Stimulated activated CD4-positive, alpha-beta T cell treated with anti-CD3 and anti-CD28 coated beads, Interleukin-1b, Interleukin-23, amount 100 ng/mL, for 24 hours (primary cell): ENCODE measurements at regions not wholly inside any gene's neighbourhood (a gene's known extent, or its start where the extent isn't known, plus 50 kb on each side); places are given as distances from the start of the nearest gene placed in this dataset.
"Not testable (repeated sequence)": the region's sequence is repeated elsewhere in the genome, so short reads cannot be mapped to it uniquely, and the experiment has no call there.

Experiments used
- DNase-seq, 4 experiments: peaks; one replicate each; pipeline ENCODE4 v3.0.0-alpha.2; 2020; ENCODE audit warnings: low read depth in 4 of 4, low spot score in 1 of 4

GRCh38 chr5:116772806-116773205 is 198.2 kb upstream of the SEMA6A start:
- DNase-seq = no peak

DNA sequence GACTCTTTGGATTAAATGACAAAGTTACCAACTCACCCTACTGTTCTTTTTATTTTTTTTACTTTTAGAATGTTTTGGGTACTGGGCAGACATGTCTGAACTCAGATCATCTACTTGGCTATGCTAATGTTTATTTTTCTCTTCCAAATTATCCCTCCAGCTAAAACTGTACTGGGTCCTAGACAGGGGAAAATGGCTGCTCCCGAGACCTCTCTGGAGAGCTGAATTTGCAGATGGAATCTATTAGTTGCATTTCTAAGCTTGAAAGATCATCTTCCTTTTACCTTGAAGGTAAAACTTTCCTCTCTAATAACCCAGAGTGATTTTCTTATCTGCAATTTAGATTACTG is 197.5 kb upstream of the SEMA6A start:
- no peak for DNase-seq

- no peak for DNase-seq
Measured at GRCh38 chr5:116771466-116772151, 197.0 kb upstream of the SEMA6A start.

- not testable (repeated sequence) for DNase-seq
Measured at GRCh38 chr5:116769953-116770352, 195.3 kb upstream of the SEMA6A start.

- no peak for DNase-seq
Measured at GRCh38 chr5:116769470-116769869, 194.8 kb upstream of the SEMA6A start.

GRCh38 chr5:116766470-116766947 is 191.9 kb upstream of the SEMA6A start:
- no peak for DNase-seq

DNA sequence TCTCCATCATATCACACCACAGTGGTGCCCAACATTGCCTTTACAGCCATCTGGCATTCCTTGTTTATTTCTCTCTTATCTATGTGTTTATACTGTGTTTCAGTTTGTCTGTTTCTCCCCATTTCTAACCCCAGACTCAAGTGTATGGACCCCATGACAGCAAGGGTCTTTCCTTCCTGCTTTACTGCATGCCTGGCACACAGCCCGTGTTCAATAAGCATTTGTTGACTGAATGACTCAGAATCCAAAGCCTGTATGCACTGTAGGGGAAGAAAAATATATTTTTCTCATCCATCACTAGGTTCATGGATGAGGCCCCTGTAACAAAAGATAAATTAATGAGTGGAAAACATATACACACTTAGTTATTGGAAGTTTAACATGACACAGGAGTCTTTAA is 190.8 kb upstream of the SEMA6A start:
- no peak for DNase-seq

GRCh38 chr5:116764941-116765340 is 190.3 kb upstream of the SEMA6A start:
- DNase-seq = no peak

DNA sequence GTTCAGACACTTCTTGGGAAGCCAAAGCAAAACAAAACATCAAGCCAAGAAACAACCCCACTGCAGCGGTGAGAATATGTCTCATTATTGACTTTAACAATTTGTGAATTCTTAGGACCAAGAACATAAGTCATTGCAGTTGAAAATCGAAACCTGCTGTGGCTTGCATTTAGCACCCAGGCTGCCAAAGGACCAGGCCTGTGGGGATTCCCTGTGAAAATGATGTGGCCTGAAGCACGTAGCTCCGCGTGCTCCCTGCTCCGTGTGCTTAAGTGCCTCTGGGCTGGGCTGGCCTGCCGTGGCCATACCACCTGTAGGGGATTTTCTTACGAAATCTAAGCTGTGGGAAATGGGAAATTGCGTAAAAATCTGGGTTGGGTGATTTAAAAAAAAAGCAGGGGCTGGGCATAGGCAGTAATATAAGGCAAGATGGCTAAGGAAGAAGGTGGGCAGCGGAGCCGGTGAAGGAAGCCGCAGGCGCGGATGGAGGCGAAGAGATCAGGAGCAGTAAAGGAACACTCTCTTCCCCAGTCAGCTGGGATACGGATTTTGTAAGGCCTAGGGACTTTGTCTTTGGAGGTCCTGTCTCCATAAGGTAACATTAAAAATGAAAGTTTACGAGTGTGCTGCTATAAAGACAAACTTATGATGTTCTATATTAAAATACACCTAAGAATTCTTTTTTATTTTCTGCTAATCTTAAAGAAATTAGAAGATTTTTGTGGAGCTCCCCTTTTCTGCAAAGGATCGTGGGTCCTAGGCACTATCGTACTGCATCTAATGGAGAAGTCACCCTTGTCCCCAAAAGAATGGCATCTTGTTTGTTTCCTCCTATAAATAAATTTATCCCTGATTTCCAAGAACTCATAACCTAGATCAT is 189.6 kb upstream of the SEMA6A start:
- no peak for DNase-seq

GRCh38 chr5:116759860-116760640 is 185.4 kb upstream of the SEMA6A start:
- no peak for DNase-seq

GRCh38 chr5:116757326-116757725 is 182.7 kb upstream of the SEMA6A start:
- DNase-seq = no peak

DNA sequence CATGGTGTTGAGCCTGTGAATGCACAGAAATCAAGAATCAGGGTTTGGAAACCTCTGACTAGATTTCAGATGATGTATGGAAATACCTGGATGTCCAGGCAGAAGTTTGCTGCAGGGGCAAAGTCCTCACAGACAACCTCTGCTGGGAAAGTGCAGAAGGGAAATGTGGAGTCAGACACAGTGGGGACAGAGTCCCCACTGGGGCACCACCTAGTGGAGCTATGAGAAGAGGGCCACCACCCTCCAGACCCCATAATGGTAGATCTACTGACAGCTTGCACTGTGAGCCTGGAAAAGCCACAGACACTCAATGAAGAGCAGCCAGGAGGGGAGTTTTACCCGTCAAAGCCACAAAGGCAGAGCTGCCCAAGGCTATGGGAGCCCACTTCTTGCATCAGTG is 181.9 kb upstream of the SEMA6A start:
- no peak for DNase-seq

DNA sequence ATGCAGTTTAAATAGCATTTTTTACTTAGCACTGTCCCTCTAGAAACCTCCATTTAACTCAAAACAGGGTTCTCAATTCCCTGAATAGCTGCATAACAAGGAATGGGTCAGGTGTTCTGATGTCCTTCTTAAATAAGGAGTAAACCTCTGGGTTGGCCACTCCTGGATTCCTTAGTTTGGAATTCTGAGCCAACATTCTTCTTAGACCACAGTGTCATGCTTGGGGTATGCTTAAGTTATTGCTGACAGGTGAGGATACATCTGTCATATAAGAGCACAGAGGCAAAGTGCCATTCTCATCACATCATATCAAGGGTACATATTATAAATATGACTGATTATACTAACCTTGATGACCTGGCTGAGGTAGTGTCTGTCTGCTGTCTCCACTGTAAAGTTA is 179.9 kb upstream of the SEMA6A start:
- DNase-seq = no peak

DNA sequence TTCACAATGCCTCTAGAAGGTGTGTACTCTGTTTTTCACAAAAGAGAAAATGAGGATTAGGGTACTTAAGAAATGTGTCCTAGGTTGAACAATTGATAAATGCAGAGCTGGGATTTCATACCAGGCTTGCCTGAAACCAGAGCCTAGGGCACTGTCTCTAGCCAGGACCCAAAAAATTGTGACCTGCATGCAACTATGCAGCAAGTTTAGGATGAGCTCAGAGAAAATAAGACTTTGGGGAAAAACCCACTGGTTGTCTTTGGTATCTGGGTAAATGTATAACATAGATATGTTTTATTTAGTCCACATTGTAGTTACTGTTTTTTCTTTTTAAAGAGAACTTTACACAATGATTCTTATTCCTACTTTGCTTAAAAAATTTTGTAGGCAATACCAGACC is 177.1 kb upstream of the SEMA6A start:
- DNase-seq = no peak

DNA sequence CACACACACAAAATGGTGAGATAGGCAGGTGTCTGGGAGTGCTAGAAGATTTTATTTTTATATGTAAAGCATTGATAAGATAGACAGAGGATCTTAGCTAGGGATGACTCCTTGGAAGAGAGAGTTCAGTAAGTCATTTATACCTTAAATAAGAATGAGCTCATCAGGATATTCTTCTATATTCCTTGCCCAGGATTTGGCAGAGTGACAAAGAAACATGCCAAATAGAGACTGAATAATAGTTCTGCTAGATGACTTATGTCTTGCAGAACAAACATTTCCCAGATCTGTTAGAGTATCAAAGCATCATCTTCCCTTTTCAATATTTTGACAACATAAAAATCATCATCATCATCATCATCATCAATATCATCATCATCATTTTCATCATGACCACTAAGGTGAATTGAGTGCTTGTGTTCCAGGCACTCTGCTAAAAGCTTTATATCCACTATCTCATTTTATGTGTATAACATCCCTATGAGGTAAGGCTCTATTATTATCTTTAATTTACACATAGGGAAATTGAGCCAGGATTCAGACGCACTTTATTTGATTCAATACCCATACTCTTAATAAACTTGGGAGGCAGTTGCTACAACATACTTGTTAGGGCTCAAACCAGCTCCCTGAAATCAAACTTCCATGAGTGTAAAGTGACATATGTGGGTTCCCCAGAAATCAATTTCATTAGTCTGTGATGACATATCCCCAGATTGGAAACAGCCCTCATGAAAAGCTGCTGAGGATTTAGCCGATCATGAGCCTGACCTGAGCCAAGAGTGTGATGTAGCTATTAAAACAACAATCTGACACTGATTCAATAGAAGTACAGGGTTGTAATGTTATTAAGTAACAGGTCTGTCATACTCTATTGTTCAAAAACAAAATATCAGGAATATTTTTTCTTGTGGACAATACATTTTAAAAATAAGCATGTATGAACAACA is 176.3 kb upstream of the SEMA6A start:
- DNase-seq = no peak

DNA sequence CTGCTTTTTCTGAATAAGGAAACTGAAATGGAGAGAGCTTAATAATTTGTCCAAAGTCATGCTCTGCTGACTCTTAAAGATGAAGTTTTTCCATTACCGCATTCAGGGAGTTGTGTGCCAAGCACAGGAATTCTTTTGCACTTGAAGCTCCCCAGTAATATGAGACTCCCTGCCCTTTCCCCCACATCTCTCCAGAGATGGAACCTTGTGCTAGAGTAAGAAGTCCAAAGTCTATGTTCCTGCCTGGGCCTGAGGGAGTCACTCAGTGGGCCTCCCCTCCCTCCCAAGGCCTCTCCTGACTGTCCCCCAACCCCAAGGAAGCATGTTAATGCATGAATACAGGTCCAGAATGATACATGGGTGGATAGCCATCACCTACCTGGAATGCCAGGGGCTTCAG is 173.3 kb upstream of the SEMA6A start:
- no peak for DNase-seq

DNA sequence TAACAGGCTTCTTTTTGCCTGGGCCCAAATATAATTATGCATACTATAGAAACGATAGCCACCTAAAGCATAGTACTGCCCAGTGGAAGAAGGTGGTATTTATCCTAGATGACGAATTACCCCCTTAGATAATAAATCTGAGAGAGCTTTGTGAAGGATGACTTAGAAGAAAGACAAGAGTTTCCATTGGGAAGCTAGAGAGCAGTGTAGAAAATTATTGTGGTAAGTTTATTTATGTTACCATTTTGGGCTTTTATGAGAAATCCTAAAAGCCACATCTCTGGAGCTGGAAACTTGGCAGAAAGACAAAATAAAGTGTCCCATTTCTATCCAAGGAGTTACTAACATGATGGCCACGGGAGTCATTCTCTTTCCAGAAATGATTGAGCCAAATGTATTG is 172.0 kb upstream of the SEMA6A start:
- no peak for DNase-seq

GRCh38 chr5:116740771-116741170 is 166.1 kb upstream of the SEMA6A start:
- no peak for DNase-seq

GRCh38 chr5:116739571-116739970 is 164.9 kb upstream of the SEMA6A start:
- no peak for DNase-seq

GRCh38 chr5:116738615-116739261 is 164.1 kb upstream of the SEMA6A start:
- DNase-seq = no peak
